WERI-Rb-1 (cell line): ENCODE measurements at regions not wholly inside any gene's neighbourhood (a gene's known extent, or its start where the extent isn't known, plus 50 kb on each side); places are given as distances from the start of the nearest gene placed in this dataset.
"Not testable (repeated sequence)": the region's sequence is repeated elsewhere in the genome, so short reads cannot be mapped to it uniquely, and the experiment has no call there.

ENCODE experiments used
- DNase-seq: peaks from one replicate; pipeline ENCODE4 v3.0.0-alpha.2; 2020
- H3K27ac ChIP-seq: fragments of 250-450 bp; sonication (Bioruptor Pico); 2 replicates; pipeline ENCODE4 v1.5.1; 2020; ENCODE audit warnings: mild to moderate bottlenecking, moderate library complexity
- H3K27me3 ChIP-seq: fragments of 250-450 bp; sonication (Bioruptor Pico); 2 replicates; pipeline ENCODE4 v1.5.1; 2021; ENCODE audit warnings: mild to moderate bottlenecking, low read depth, moderate library complexity; ENCODE audit not compliant: insufficient read depth, severe bottlenecking
- H3K36me3 ChIP-seq: fragments of 250-450 bp; sonication (Bioruptor Pico); 2 replicates; pipeline ENCODE4 v1.5.1; 2020; ENCODE audit warnings: mild to moderate bottlenecking, moderate library complexity
- H3K4me3 ChIP-seq: 2 replicates; pipeline ENCODE4 v1.5.1; 2011; ENCODE audit warnings: low read depth, mild to moderate bottlenecking, control low read depth, low read length
- H3K9me3 ChIP-seq: fragments of 250-450 bp; sonication (Bioruptor Pico); 2 replicates; pipeline ENCODE4 v1.5.1; 2021; ENCODE audit warnings: mild to moderate bottlenecking, moderate library complexity; ENCODE audit not compliant: severe bottlenecking
- TF ChIP-seq, protein P1 (sequence below): IDR thresholded peaks from 2 replicates; pipeline ENCODE4 v1.5.1; 2011; ENCODE audit warnings: low read depth, mild to moderate bottlenecking, control low read depth, inconsistent platforms, low read length

- H3K9me3 ChIP-seq, result no peaks in the 10 kb centered on the region
- H3K4me3 ChIP-seq, result no peak overlapping the region
- no peak for DNase-seq
- H3K27ac ChIP-seq, result no peak overlapping the region
- TF ChIP-seq, protein P1, sequence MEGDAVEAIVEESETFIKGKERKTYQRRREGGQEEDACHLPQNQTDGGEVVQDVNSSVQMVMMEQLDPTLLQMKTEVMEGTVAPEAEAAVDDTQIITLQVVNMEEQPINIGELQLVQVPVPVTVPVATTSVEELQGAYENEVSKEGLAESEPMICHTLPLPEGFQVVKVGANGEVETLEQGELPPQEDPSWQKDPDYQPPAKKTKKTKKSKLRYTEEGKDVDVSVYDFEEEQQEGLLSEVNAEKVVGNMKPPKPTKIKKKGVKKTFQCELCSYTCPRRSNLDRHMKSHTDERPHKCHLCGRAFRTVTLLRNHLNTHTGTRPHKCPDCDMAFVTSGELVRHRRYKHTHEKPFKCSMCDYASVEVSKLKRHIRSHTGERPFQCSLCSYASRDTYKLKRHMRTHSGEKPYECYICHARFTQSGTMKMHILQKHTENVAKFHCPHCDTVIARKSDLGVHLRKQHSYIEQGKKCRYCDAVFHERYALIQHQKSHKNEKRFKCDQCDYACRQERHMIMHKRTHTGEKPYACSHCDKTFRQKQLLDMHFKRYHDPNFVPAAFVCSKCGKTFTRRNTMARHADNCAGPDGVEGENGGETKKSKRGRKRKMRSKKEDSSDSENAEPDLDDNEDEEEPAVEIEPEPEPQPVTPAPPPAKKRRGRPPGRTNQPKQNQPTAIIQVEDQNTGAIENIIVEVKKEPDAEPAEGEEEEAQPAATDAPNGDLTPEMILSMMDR, result no peak
- peaks cover 85% of the 10 kb centered on the region for H3K27me3 ChIP-seq
- no peaks in the 10 kb centered on the region for H3K36me3 ChIP-seq
Measured at GRCh38 chr15:91356083-91356482, 256.0 kb downstream of the SV2B start.

GRCh38 chr15:91357011-91357410 is 257.0 kb downstream of the SV2B start:
- H3K27me3 ChIP-seq, result peaks cover 84% of the 10 kb centered on the region
- no peaks in the 10 kb centered on the region for H3K9me3 ChIP-seq
- no peak for DNase-seq
- TF ChIP-seq, protein P1, result no peak
- no peak overlapping the region for H3K27ac ChIP-seq
- H3K4me3 ChIP-seq, result no peak overlapping the region
- H3K36me3 ChIP-seq, result no peaks in the 10 kb centered on the region

DNA sequence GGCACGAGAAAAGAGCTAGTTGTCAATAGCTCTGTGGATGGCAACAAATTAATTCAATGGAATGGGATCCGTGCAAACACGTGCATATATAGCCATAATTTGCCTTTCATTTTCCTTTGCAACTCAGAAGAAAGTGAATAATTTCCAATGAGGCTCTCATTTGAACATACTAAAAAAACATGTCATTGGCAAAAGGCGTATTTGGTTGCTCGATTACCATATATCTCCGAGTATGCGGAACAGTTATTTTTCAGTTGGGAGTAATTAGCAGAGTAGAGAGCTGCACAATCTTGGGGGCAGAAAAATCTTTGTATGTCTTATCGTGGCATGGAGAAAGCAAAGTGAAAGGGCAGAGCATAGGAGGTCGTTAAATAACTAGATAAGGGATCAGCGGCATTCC is 257.4 kb downstream of the SV2B start:
- Histone ChIP-seq H3K27me3 (peaks cover 85% of the 10 kb centered on the region), H3K4me3 (no peak overlapping the region), H3K27ac (no peak overlapping the region), H3K36me3 (no peaks in the 10 kb centered on the region), H3K9me3 (no peaks in the 10 kb centered on the region)
- no peak for DNase-seq
- TF ChIP-seq, protein P1, result no peak

DNA sequence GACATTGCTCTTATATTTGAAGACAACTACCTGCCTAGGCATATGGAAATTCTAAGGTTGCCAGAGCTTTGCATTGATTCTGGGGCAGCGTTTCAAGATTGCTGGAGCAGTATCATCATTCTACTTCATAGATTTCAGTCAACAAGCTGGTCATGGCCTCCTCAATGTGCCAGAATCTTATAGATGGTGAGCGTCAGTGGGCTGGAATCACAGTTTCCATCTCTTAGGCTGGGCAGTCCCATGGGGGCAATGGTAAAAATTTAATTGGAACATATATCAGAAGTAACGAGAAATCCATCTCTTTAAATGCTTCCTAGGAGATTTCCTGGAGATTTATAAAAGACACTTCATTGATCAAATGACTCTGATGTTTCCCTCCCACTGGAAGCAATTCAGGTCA is 258.3 kb downstream of the SV2B start:
- TF ChIP-seq, protein P1, result no peak
- H3K27ac ChIP-seq, result no peak overlapping the region
- no peak for DNase-seq
- no peaks in the 10 kb centered on the region for H3K36me3 ChIP-seq
- peaks cover 78% of the 10 kb centered on the region for H3K27me3 ChIP-seq
- H3K9me3 ChIP-seq, result no peaks in the 10 kb centered on the region
- H3K4me3 ChIP-seq, result no peak overlapping the region

DNA sequence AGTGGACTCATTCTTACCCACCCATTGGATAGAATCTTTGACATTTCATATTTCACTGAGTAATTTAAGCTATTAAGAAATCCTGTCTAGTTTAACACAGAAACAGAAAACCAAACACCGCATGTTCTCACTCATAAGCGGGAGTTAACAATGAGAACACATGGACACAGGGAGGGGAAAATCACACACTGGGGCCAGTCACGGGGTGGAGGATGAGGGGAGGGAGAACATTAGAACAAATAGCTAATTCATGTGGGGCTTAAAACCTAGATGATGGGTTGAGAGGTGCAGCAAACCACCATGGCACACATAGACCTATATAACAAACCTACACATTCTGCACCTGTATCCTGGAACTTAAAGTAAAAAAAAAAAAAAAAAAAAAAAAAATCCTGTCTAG is 261.6 kb downstream of the SV2B start:
- peaks cover 62% of the 10 kb centered on the region for H3K27me3 ChIP-seq
- not testable (repeated sequence) for H3K27ac ChIP-seq, H3K9me3 ChIP-seq, H3K36me3 ChIP-seq, H3K4me3 ChIP-seq, DNase-seq

DNA sequence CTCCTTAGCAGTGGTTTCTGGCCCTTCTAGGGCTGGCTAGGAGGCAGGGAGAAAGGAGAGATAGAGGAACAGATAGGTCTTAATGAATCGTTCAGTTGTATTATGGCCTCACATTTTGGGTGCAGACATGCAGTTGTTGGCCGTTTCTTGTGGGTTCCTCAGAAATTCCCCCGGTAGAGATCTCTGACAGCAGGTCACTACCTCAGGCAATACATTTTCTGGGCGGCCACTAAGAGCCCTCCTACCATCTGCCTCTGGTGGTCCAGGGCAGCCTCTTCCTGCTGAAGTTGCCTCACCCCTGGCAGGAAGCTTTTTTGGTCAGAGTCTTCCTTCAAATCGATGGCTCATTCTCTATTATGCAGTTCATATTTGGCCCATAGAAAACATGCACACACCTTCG is 266.1 kb downstream of the SV2B start:
- H3K36me3 ChIP-seq, result no peaks in the 10 kb centered on the region
- DNase-seq, result no peak
- no peak overlapping the region for H3K27ac ChIP-seq
- H3K27me3 ChIP-seq, result peaks cover 45% of the 10 kb centered on the region
- no peak overlapping the region for H3K4me3 ChIP-seq
- H3K9me3 ChIP-seq, result no peaks in the 10 kb centered on the region
- TF ChIP-seq, protein P1, result no peak
